ENCODE measurements at regions not wholly inside any gene's neighbourhood (a gene's known extent, or its start where the extent isn't known, plus 50 kb on each side); places are given as distances from the start of the nearest gene placed in this dataset.
A peak's percentile ranks its signal among the peaks of the same experiment; 100 is the strongest.

- Mint-ChIP-seq H3K9me3 (no peaks in the 10 kb centered on the region), H3K27me3 (ENCODE audit: insufficient read depth) (peaks cover 7% of the 10 kb centered on the region), H3K36me3 (ENCODE audit: low read depth) (peaks cover 8% of the 10 kb centered on the region), H3K4me1 (peaks cover 31% of the 10 kb centered on the region), H3K4me3 (no peak overlapping the region), H3K27ac (peak overlapping the region; percentile 90)
- no peaks in the 10 kb centered on the region for H3K9me3 ChIP-seq (ENCODE audit: control insufficient read depth, low read length)
- 84 to 92% methylated on average over 5 to 8 of the region's 8 CpGs for WGBS, 2 experiments (ENCODE audit: insufficient coverage in 1 of 2, insufficient read length in 1 of 2)
- peak overlapping the region; percentile 85 for H3K9ac ChIP-seq (ENCODE audit: extremely low read depth, low read length, poor library complexity, severe bottlenecking)
- H3K27ac ChIP-seq (ENCODE audit: low read depth, low read length), result no peak overlapping the region
- no peak overlapping the region for H3K4me3 ChIP-seq (ENCODE audit: low read length)
- H3K36me3 ChIP-seq (ENCODE audit: control insufficient read depth, insufficient read depth, low read length), result peaks cover 5% of the 10 kb centered on the region
- peaks cover 16% of the 10 kb centered on the region for H3K4me1 ChIP-seq (ENCODE audit: control insufficient read depth, insufficient read depth, low read length)
- H3K27me3 ChIP-seq (ENCODE audit: control insufficient read depth, insufficient read depth, low read length, poor library complexity, severe bottlenecking), result no peaks in the 10 kb centered on the region
- TF ChIP-seq CTCF (conservative IDR thresholded peaks at IDR 0.05), result no peak
- DNase-seq, result no peak
These were observed 142.2 kb downstream of the SMAD6 start for GRCh38 chr15:66844041-66844746.

GRCh38 chr15:66844747-66845145 is 142.7 kb downstream of the SMAD6 start:
- Histone ChIP-seq H3K27ac (ENCODE audit: low read depth, low read length) (no peak overlapping the region), H3K36me3 (ENCODE audit: control insufficient read depth, insufficient read depth, low read length) (peaks cover 5% of the 10 kb centered on the region), H3K4me1 (ENCODE audit: control insufficient read depth, insufficient read depth, low read length) (peaks cover 21% of the 10 kb centered on the region), H3K27me3 (ENCODE audit: control insufficient read depth, insufficient read depth, low read length, poor library complexity, severe bottlenecking) (no peaks in the 10 kb centered on the region), H3K4me3 (ENCODE audit: low read length) (no peak overlapping the region), H3K9ac (ENCODE audit: extremely low read depth, low read length, poor library complexity, severe bottlenecking) (peak overlapping the region; percentile 85), H3K9me3 (ENCODE audit: control insufficient read depth, low read length) (no peaks in the 10 kb centered on the region)
- DNase-seq, result no peak
- no peak for TF ChIP-seq CTCF (conservative IDR thresholded peaks at IDR 0.05)
- Mint-ChIP-seq H3K4me1 (peaks cover 36% of the 10 kb centered on the region), H3K4me3 (no peak overlapping the region), H3K27me3 (ENCODE audit: insufficient read depth) (peaks cover 7% of the 10 kb centered on the region), H3K36me3 (ENCODE audit: low read depth) (peaks cover 8% of the 10 kb centered on the region), H3K9me3 (no peaks in the 10 kb centered on the region), H3K27ac (peak overlapping the region; percentile 77)
- 90 to 100% methylated on average over 3 to 5 of the region's 5 CpGs for WGBS, 2 experiments (ENCODE audit: insufficient coverage in 1 of 2, insufficient read length in 1 of 2)

GRCh38 chr15:66845266-66845785 is 143.3 kb downstream of the SMAD6 start:
- H3K4me3 Mint-ChIP-seq, result no peak overlapping the region
- no peak for DNase-seq
- no peak overlapping the region for H3K4me3 ChIP-seq (ENCODE audit: low read length)
- WGBS, 2 experiments (ENCODE audit: insufficient coverage in 1 of 2, insufficient read length in 1 of 2), result 86 to 89% methylated on average over 6 to 13 of the region's 13 CpGs
- H3K9ac ChIP-seq (ENCODE audit: extremely low read depth, low read length, poor library complexity, severe bottlenecking), result no peak overlapping the region
- H3K4me1 ChIP-seq (ENCODE audit: control insufficient read depth, insufficient read depth, low read length), result peaks cover 27% of the 10 kb centered on the region
- H3K36me3 Mint-ChIP-seq (ENCODE audit: low read depth), result peaks cover 8% of the 10 kb centered on the region
- H3K36me3 ChIP-seq (ENCODE audit: control insufficient read depth, insufficient read depth, low read length), result peaks cover 5% of the 10 kb centered on the region
- H3K27ac ChIP-seq (ENCODE audit: low read depth, low read length), result no peak overlapping the region
- TF ChIP-seq CTCF (conservative IDR thresholded peaks at IDR 0.05), result no peak
- peak overlapping the region; percentile 77 for H3K27ac Mint-ChIP-seq
- no peaks in the 10 kb centered on the region for H3K9me3 ChIP-seq (ENCODE audit: control insufficient read depth, low read length)
- H3K27me3 ChIP-seq (ENCODE audit: control insufficient read depth, insufficient read depth, low read length, poor library complexity, severe bottlenecking), result no peaks in the 10 kb centered on the region
- peaks cover 38% of the 10 kb centered on the region for H3K4me1 Mint-ChIP-seq
- peaks cover 7% of the 10 kb centered on the region for H3K27me3 Mint-ChIP-seq (ENCODE audit: insufficient read depth)
- H3K9me3 Mint-ChIP-seq, result no peaks in the 10 kb centered on the region
